Panc1 (cell line): ENCODE measurements at regions not wholly inside any gene's neighbourhood (a gene's known extent, or its start where the extent isn't known, plus 50 kb on each side); places are given as distances from the start of the nearest gene placed in this dataset.

Source experiments
- CTCF ChIP-seq: fragments of 450-650 bp; IDR thresholded peaks from 2 replicates; pipeline ENCODE4 v1.5.1; 2017; ENCODE audit warnings: mild to moderate bottlenecking
- POLR2AphosphoS5 ChIP-seq: IDR thresholded peaks from 2 replicates; pipeline ENCODE4 v1.6.1; 2012; ENCODE audit warnings: mild to moderate bottlenecking, low read depth, low read length, moderate library complexity
- REST ChIP-seq, 2 experiments: IDR thresholded peaks; 2 replicates each; pipeline ENCODE4 v1.6.1; 2011 to 2012; ENCODE audit warnings: low read depth in 2 of 2, control low read depth in 1 of 2, low read length in 1 of 2, mild to moderate bottlenecking in 1 of 2, moderate library complexity in 1 of 2; ENCODE audit not compliant: insufficient read depth in 1 of 2
- SIN3A ChIP-seq: IDR thresholded peaks from 2 replicates; pipeline ENCODE4 v1.6.1; 2012; ENCODE audit warnings: low read depth, mild to moderate bottlenecking, low read length, moderate library complexity, borderline replicate concordance; ENCODE audit not compliant: insufficient read depth
- TCF7L2 ChIP-seq: IDR thresholded peaks from 2 replicates; pipeline ENCODE4 v1.6.1; 2011; ENCODE audit warnings: mild to moderate bottlenecking, low read depth, low read length, inconsistent platforms

- TF ChIP-seq CTCF (no peak), REST (IDR thresholded peaks at IDR 0.05; ENCODE audit: insufficient read depth in 1 of 2, low read depth in 2 of 2, low read length in 1 of 2) (no peak), POLR2AphosphoS5 (no peak), SIN3A (no peak), TCF7L2 (no peak)
These were observed 161.1 kb upstream of the PLN start for GRCh38 chr6:118386975-118387374.
